AG09309 (cell line): ENCODE measurements at regions not wholly inside any gene's neighbourhood (a gene's known extent, or its start where the extent isn't known, plus 50 kb on each side); places are given as distances from the start of the nearest gene placed in this dataset.

Experiments used
- DNase-seq: peaks from one replicate; pipeline ENCODE4 v3.0.0-alpha.2; 2010; ENCODE audit warnings: low read depth
- H3K4me3 ChIP-seq: 2 replicates; pipeline ENCODE4 v1.5.1; 2011; ENCODE audit warnings: mild to moderate bottlenecking, low read depth, low read length, moderate library complexity; ENCODE audit not compliant: control insufficient read depth
- CTCF ChIP-seq: IDR thresholded peaks from 2 replicates; pipeline ENCODE4 v1.5.1; 2011; ENCODE audit warnings: mild to moderate bottlenecking, low read depth, low read length, inconsistent platforms; ENCODE audit not compliant: insufficient read depth, control insufficient read depth; ENCODE audit errors: missing control alignments

GRCh38 chr1:14111121-14111520, 411.1 kb downstream of the PRDM2 start:
- DNase-seq: no peak
- TF ChIP-seq CTCF: no peak
- H3K4me3 ChIP-seq: no peak overlapping the region

GRCh38 chr1:14112613-14113012, 412.6 kb downstream of the PRDM2 start:
- TF ChIP-seq CTCF: no peak
- no peak for DNase-seq
- no peak overlapping the region for H3K4me3 ChIP-seq

DNA sequence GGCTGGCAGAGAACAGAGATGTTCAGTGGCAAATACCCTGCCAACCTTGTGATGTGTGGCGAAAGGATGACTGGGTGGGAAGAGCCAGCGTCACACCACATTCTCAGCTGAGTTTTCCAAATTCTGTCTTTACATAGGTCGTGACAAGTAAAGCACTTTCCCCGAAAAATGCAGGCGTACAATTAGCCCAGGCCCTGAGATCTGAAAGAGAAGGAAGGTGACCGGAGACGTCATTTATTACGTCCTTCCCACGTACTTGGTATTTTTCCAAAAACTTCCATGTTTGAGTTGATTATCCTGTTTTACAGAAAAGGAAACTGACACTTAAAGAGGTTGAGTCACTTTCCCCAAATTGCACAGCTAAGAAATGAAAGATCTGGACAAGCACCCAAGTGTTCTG, 413.3 kb downstream of the PRDM2 start:
- no peak overlapping the region for H3K4me3 ChIP-seq
- DNase-seq: no peak
- TF ChIP-seq CTCF: no peak

DNA sequence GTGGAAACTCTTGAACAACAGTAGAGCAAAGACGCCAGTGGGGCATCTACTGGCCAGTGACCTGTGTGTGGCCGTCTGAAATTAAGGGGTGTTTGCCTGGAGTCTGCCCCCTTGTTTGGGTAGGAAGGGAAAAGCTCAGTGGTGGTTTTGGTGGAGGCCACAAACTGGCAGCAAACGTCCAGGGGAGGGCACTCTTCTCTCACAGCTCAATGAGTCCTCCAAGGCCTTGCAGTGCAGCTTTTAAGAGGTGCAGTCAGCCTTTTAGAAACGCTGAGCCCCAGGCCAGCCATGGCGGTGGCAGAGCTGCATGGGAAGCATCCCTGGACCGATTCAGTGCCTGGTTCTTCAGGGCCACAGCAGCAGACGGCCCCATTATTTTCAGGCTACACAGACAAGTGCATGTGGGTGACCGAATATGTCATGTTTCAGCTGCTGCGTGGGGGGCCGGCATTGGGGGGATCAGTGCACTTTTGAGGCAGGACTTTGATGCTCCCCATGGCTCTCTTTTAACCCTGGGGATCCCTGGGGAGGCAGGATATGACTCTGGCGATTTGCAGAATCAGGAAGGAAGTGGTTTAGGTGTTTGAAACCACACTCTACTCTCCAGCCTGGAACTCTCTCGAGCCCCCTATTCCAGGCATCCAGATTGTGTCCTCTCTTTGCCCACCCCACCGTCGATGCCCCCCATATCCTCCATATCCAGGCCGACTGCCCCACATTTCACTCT, 414.0 kb downstream of the PRDM2 start:
- peak; percentile 89 for TF ChIP-seq CTCF
- peak; percentile 24 for DNase-seq

DNA sequence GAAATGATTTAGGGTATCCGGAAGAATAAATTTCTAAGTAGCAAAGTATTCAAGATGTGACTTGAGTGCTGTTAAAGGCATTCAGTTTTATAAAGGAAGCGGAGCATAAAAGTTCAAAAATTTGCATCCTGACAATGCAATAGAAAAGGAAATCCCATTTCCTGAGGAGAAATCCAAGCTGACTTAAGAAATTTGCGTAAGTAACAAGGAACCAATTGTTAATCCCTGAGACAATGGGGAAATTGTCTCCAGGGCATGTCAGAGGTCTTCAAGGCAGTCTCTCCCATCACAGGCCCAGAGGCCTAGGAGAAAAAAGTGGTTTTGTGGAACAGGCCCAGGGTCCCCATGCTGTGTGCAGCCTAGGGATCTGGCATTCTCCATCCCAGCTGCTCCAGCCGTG, 416.0 kb downstream of the PRDM2 start:
- DNase-seq: no peak
- TF ChIP-seq CTCF: no peak
- H3K4me3 ChIP-seq: no peak overlapping the region

More for the DNA sequence above, 414.0 kb downstream of the PRDM2 start:
- H3K4me3 ChIP-seq: no peak overlapping the region

- no peak overlapping the region for H3K4me3 ChIP-seq
- no peak for TF ChIP-seq CTCF
- DNase-seq: no peak
Measured at GRCh38 chr1:14117700-14118099, 417.7 kb downstream of the PRDM2 start.
